ENCODE measurements at regions not wholly inside any gene's neighbourhood (a gene's known extent, or its start where the extent isn't known, plus 50 kb on each side); places are given as distances from the start of the nearest gene placed in this dataset.
"Not testable (repeated sequence)": the region's sequence is repeated elsewhere in the genome, so short reads cannot be mapped to it uniquely, and the experiment has no call there.

DNA sequence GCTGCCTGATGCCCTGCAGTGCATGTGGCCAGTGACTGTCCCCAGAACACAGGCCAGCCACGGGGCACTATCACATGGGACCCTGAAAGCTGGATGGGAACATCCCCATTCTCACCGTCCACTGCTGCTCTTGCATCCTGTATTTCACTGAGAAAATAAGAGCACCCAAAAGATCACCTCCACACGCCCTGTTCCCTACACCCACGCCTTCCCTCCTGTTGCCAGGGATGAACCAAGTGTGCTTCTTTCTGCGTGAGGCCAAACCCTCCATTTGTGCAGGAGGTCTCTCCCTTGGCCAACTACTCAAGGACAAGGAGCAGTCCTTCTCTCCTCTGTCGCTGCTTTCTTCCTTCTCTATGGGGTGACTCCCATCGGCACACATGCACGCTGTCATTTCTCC, 118.3 kb downstream of the LRRC37A3 start:
- 93 to 95% methylated on average over 7 to 8 of the region's 8 CpGs for WGBS, 2 donors
- H3K4me1 ChIP-seq; DNase-seq (ENCODE audit: low spot score in 2 of 2); H3K27ac ChIP-seq; H3K4me3 ChIP-seq; H3K27me3 ChIP-seq; H3K9me3 ChIP-seq: not testable (repeated sequence)
- H3K36me3 ChIP-seq: peaks cover 0 to 76% (median 3%) of the 10 kb centered on the region in 3 donors

- 89 to 100% methylated on average over 4 to 11 of the region's 21 CpGs for WGBS, 2 donors
- not testable (repeated sequence) for H3K9me3 ChIP-seq; H3K4me3 ChIP-seq; H3K27ac ChIP-seq; H3K27me3 ChIP-seq; H3K4me1 ChIP-seq; DNase-seq (ENCODE audit: low spot score in 2 of 2)
- H3K36me3 ChIP-seq: peaks cover 0 to 80% (median 3%) of the 10 kb centered on the region in 3 donors
Measured at GRCh38 chr17:64800361-64800895, 118.8 kb downstream of the LRRC37A3 start.

DNA sequence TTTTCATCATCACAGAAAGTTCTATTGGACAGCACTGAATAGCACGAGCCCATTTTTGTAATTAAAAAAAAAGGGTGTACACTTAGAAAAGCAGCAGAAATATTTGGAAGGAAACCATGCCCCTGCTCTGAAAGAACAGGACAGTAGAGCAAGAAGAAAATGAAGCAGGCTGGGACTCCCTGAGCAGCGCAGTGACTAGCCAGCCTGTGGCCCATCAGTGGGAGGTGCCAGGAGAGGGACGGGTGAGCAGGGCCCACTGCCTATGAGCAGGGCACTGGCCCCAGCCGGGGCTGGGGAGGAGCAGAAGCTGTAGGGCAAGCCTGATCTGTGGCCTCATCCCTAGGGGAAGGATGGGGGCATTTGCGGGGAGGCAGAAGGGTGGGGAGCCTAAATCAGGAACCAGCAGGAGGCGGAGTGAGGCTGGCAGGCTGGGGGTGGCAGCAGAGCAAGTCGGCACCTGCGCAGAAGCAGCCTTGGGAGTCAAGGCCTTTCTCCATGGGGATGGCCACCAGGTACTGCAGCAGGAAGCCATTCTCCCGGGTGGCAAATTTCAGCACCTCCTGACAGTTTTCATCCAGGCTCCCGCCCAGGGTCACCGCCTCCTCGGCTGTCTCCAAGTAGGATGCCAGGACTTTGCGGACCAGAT, 119.6 kb downstream of the LRRC37A3 start:
- not testable (repeated sequence) for H3K9me3 ChIP-seq; H3K4me3 ChIP-seq; H3K27ac ChIP-seq; DNase-seq (ENCODE audit: low spot score in 2 of 2); H3K27me3 ChIP-seq; H3K4me1 ChIP-seq
- H3K36me3 ChIP-seq: peaks cover 0 to 83% (median 3%) of the 10 kb centered on the region in 3 donors
- 85 to 94% methylated on average over 5 to 7 of the region's 13 CpGs for WGBS, 2 donors

DNA sequence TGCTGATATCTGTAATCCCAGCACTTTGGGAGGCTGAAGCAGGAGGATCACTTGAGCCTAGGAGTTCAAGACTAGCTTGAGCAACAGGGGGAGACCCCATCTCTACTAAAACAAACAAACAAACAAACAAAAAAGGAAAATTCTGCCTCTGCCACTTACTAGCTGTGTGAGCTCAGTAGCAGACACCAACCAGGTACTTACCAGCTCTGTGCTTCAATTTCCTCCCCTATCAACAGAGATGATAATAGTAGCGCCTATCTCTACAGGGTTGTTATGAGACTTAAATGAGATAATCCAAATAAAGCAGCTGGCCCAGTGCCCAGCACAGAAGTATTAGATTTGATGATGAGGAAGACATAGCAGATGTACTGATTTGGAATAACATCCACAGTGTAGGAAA, 120.3 kb downstream of the LRRC37A3 start:
- H3K27ac ChIP-seq; DNase-seq (ENCODE audit: low spot score in 2 of 2); H3K4me1 ChIP-seq; H3K9me3 ChIP-seq; H3K27me3 ChIP-seq; H3K4me3 ChIP-seq: not testable (repeated sequence)
- H3K36me3 ChIP-seq: peaks cover 0 to 86% (median 3%) of the 10 kb centered on the region in 3 donors
- WGBS, 2 donors: 93 to 100% methylated on average over 1 of the region's 1 CpG

DNA sequence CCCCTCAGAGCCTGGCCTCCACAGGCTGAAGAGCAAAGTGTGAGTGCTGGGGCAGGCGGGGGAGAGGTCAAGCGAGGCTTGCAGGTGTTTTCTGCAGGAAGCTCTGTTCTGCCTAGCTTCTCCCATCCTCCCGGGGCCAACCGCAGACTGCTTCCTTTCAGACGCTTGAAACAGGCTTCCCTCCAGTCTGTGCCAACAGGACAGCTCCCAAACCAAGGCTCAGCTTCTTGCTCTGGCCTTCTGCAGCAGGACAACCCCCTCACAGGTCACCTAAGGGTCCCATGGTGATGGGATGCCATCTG, 120.8 kb downstream of the LRRC37A3 start:
- WGBS, 2 donors: 46 to 66% methylated on average over 3 of the region's 5 CpGs
- not testable (repeated sequence) for DNase-seq (ENCODE audit: low spot score in 2 of 2)
- H3K36me3 ChIP-seq: peaks cover 0 to 84% (median 3%) of the 10 kb centered on the region in 3 donors

GRCh38 chr17:64797746-64798488, 121.4 kb downstream of the LRRC37A3 start:
- not testable (repeated sequence) for H3K4me1 ChIP-seq; H3K27me3 ChIP-seq; DNase-seq (ENCODE audit: low spot score in 2 of 2); H3K9me3 ChIP-seq; H3K27ac ChIP-seq; H3K4me3 ChIP-seq
- 83 to 86% methylated on average over 10 to 11 of the region's 15 CpGs for WGBS, 2 donors
- H3K36me3 ChIP-seq: peaks cover 0 to 82% (median 3%) of the 10 kb centered on the region in 3 donors

More for the DNA sequence above, 120.8 kb downstream of the LRRC37A3 start:
- not testable (repeated sequence) for H3K9me3 ChIP-seq, H3K4me3 ChIP-seq, H3K27me3 ChIP-seq, H3K4me1 ChIP-seq, H3K27ac ChIP-seq

DNA sequence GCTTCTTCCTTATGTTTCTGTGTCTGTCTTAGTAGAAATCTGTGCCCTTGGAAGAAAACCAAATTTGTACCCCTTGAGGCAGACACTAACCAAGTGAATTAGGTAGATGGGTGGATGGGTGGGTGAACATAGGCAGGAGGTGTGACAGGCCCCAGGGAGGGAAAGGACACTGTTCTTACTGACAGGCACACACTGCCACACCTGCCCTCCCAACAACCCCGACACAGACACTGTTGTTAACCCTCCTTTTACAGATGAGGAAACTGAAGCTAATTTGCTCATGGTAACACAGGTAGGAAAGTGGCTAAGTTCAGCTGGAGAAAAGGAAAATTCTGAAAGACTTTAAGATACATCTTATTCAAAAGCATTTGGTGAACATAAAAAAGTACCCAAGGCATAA, 123.9 kb downstream of the LRRC37A3 start:
- H3K36me3 ChIP-seq: peaks cover 0 to 86% (median under 1%) of the 10 kb centered on the region in 3 donors
- H3K27me3 ChIP-seq; H3K27ac ChIP-seq; H3K4me1 ChIP-seq; H3K9me3 ChIP-seq; H3K4me3 ChIP-seq; DNase-seq (ENCODE audit: low spot score in 2 of 2): not testable (repeated sequence)
- 100% methylated on average over 1 of the region's 1 CpG for WGBS, 2 donors

DNA sequence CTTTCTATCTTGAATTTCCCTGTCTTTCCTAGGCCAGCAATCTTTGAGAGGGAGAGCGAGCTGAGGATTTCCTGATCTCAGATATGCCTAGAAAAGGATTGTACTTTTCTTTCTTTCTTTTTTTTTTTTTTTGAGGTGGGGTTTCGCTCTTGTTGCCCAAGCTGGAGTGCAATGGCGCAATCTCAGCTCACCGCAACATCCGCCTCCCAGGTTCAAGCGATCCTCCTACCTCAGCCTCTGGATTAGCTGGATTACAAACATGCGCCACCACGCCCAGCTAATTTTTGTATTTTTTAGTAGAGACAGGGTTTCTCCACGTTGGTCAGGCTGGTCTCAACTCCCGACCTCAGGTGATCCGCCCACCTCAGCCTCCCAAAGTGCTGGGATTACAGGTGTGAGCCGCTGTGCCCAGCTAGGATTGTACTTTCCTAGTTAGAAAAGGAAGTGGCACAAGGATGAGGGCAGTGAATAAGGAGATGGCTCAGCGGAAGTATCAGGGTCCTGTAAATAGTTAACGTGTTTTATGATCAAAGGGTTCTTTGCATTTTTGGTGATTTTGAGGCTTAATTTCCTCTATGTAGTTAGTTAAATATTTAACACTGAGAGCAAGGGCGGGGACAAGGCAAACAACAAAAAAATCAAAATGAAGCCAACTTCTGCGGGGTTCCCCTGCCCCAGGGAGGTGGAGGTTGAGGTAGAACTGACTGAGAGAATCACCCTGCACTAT, 124.6 kb downstream of the LRRC37A3 start:
- WGBS, 2 donors: 86 to 94% methylated on average over 16 of the region's 16 CpGs
- Histone ChIP-seq H3K27ac (peak overlapping the region in 1 of 4 donors; percentile 7), H3K36me3 (peaks cover 0 to 84% (median 0%) of the 10 kb centered on the region in 3 donors)
- H3K4me3 ChIP-seq; H3K4me1 ChIP-seq; H3K27me3 ChIP-seq; H3K9me3 ChIP-seq; DNase-seq (ENCODE audit: low spot score in 2 of 2): not testable (repeated sequence)

DNA sequence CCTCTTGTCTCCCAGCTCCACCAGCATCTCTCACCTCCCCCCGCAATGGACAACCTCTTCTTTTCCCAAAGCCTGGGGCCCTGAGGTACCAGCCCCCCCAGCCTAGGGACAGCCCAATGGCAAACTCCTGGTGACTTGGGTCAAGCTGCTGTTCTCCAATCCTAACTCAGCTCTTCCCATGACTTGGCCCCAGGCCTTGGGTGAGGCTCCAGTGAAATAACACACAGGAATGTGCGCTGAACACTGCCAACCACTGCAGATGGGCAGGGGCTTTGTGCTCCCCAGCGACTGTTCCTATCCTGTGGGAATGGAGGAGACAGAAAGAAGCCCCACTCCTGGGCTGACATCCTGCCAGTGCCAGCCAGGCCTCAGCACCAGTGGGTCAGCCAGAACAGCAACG, 125.2 kb downstream of the LRRC37A3 start:
- DNase-seq (ENCODE audit: low spot score in 2 of 2); H3K4me3 ChIP-seq; H3K27me3 ChIP-seq; H3K4me1 ChIP-seq; H3K9me3 ChIP-seq: not testable (repeated sequence)
- Histone ChIP-seq H3K36me3 (peaks cover 0 to 83% (median 0%) of the 10 kb centered on the region in 3 donors), H3K27ac (peak overlapping the region in 1 of 4 donors; percentile 11)
- WGBS, 2 donors: 77 to 80% methylated on average over 4 of the region's 4 CpGs
